ENCODE measurements at regions not wholly inside any gene's neighbourhood (a gene's known extent, or its start where the extent isn't known, plus 50 kb on each side); places are given as distances from the start of the nearest gene placed in this dataset.

- Mint-ChIP-seq H3K9me3 (no peaks in the 10 kb centered on the region), H3K4me3 (no peak overlapping the region), H3K4me1 (peaks cover 17% of the 10 kb centered on the region), H3K27ac (peak overlapping the region in 1 of 3 experiments; percentile 64), H3K27me3 (ENCODE audit: low read depth) (peaks cover 5% of the 10 kb centered on the region), H3K36me3 (ENCODE audit: low read depth) (no peaks in the 10 kb centered on the region)
- TF ChIP-seq, protein P1, sequence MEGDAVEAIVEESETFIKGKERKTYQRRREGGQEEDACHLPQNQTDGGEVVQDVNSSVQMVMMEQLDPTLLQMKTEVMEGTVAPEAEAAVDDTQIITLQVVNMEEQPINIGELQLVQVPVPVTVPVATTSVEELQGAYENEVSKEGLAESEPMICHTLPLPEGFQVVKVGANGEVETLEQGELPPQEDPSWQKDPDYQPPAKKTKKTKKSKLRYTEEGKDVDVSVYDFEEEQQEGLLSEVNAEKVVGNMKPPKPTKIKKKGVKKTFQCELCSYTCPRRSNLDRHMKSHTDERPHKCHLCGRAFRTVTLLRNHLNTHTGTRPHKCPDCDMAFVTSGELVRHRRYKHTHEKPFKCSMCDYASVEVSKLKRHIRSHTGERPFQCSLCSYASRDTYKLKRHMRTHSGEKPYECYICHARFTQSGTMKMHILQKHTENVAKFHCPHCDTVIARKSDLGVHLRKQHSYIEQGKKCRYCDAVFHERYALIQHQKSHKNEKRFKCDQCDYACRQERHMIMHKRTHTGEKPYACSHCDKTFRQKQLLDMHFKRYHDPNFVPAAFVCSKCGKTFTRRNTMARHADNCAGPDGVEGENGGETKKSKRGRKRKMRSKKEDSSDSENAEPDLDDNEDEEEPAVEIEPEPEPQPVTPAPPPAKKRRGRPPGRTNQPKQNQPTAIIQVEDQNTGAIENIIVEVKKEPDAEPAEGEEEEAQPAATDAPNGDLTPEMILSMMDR (IDR thresholded peaks at IDR 0.05; ENCODE audit: unreplicated experiment in 3 of 3) = no peak
Measured at GRCh38 chr4:156472624-156473023, 499.0 kb downstream of the PDGFC start.

- Mint-ChIP-seq H3K27me3 (ENCODE audit: low read depth) (no peaks in the 10 kb centered on the region), H3K9me3 (no peaks in the 10 kb centered on the region), H3K4me3 (no peak overlapping the region), H3K36me3 (ENCODE audit: low read depth) (no peaks in the 10 kb centered on the region), H3K4me1 (no peaks in the 10 kb centered on the region), H3K27ac (no peak overlapping the region)
- TF ChIP-seq, protein P1 (IDR thresholded peaks at IDR 0.05; ENCODE audit: unreplicated experiment in 3 of 3) = no peak
Measured at GRCh38 chr4:156459584-156459983, 505.9 kb upstream of the CTSO start.

- peaks cover 8% of the 10 kb centered on the region for H3K9me3 Mint-ChIP-seq
- H3K27me3 Mint-ChIP-seq (ENCODE audit: low read depth) = no peaks in the 10 kb centered on the region
- no peaks in the 10 kb centered on the region for H3K4me1 Mint-ChIP-seq
- no peak overlapping the region for H3K27ac Mint-ChIP-seq
- H3K4me3 Mint-ChIP-seq = no peak overlapping the region
- H3K36me3 Mint-ChIP-seq (ENCODE audit: low read depth) = no peaks in the 10 kb centered on the region
- TF ChIP-seq, protein P1 (IDR thresholded peaks at IDR 0.05; ENCODE audit: unreplicated experiment in 3 of 3) = no peak
Measured at GRCh38 chr4:156456830-156457229, 503.2 kb upstream of the CTSO start.

DNA sequence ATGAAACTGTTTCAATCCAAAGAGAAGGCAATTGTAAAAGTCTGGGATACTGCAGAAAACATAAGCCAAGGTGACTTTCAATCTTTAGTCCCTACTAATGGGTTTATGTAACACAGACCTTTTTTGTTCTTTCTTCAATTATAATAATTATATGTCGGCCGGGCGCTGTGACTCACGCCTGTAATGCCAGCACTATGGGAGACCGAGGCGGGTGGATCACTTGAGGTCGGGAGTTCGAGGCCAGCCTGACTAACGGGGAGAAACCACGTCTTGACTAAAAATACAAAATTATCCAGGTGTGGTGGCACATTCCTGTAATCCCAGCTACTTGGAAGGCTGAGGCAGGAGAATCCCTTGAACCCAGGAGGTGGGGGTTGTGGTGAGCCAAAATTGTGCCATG is 489.8 kb upstream of the CTSO start:
- Mint-ChIP-seq H3K27me3 (ENCODE audit: low read depth) (no peaks in the 10 kb centered on the region), H3K4me3 (no peak overlapping the region), H3K36me3 (ENCODE audit: low read depth) (no peaks in the 10 kb centered on the region), H3K9me3 (no peaks in the 10 kb centered on the region), H3K4me1 (no peaks in the 10 kb centered on the region), H3K27ac (no peak overlapping the region)
- TF ChIP-seq, protein P1 (IDR thresholded peaks at IDR 0.05; ENCODE audit: unreplicated experiment in 3 of 3) = no peak

DNA sequence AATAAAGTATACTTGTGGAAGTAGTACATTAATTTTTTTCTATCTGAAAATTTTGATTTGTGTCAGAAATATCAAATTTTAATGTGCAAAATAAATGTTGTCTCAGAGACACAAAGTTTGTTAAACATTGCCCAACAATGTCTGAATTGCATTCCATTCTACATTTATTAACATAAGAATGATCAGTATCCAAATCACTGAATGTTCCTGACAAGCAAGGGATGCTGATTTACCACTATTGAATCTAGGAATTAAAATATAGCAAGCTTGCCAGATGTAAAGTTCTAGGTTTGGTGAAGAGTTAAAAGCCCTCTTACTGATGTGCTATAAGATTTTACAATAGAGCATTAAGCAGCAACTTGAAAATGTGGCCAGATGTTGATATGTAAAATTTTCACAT is 489.2 kb upstream of the CTSO start:
- Mint-ChIP-seq H3K9me3 (no peaks in the 10 kb centered on the region), H3K27ac (no peak overlapping the region), H3K4me3 (no peak overlapping the region), H3K36me3 (ENCODE audit: low read depth) (no peaks in the 10 kb centered on the region), H3K4me1 (no peaks in the 10 kb centered on the region), H3K27me3 (ENCODE audit: low read depth) (no peaks in the 10 kb centered on the region)
- TF ChIP-seq, protein P1 (IDR thresholded peaks at IDR 0.05; ENCODE audit: unreplicated experiment in 3 of 3) = no peak

GRCh38 chr4:156439576-156440200 is 486.0 kb upstream of the CTSO start:
- H3K27ac Mint-ChIP-seq = no peak overlapping the region
- H3K27me3 Mint-ChIP-seq (ENCODE audit: low read depth) = no peaks in the 10 kb centered on the region
- no peak overlapping the region for H3K4me3 Mint-ChIP-seq
- TF ChIP-seq, protein P1 (IDR thresholded peaks at IDR 0.05; ENCODE audit: unreplicated experiment in 3 of 3) = no peak
- no peaks in the 10 kb centered on the region for H3K9me3 Mint-ChIP-seq
- H3K36me3 Mint-ChIP-seq (ENCODE audit: low read depth) = no peaks in the 10 kb centered on the region
- no peaks in the 10 kb centered on the region for H3K4me1 Mint-ChIP-seq

Data from nephron (organoid).